Neural progenitor cell (in vitro differentiated cells): ENCODE measurements at regions not wholly inside any gene's neighbourhood (a gene's known extent, or its start where the extent isn't known, plus 50 kb on each side); places are given as distances from the start of the nearest gene placed in this dataset.

Experiments
- DNase-seq: peaks from one replicate; pipeline ENCODE4 v3.0.0-alpha.2; 2016; ENCODE audit warnings: low spot score
- H2AFZ ChIP-seq: fragments of 200-600 bp; sonication (generic); replicated peaks from 2 replicates; pipeline ENCODE4 v1.6.1; 2016; ENCODE audit warnings: antibody characterized with exemption
- H3F3A ChIP-seq: fragments of 200-600 bp; sonication (generic); 2 replicates; pipeline ENCODE4 v1.6.1; 2016; ENCODE audit warnings: antibody characterized with exemption, low read depth
- H3K27ac ChIP-seq: fragments of 200-600 bp; sonication (generic); 2 replicates; pipeline ENCODE4 v1.5.1; 2016; ENCODE audit warnings: mild to moderate bottlenecking
- H3K27me3 ChIP-seq: fragments of 200-600 bp; sonication (generic); 2 replicates; pipeline ENCODE4 v1.6.1; 2016; ENCODE audit warnings: mild to moderate bottlenecking, moderate library complexity
- H3K36me3 ChIP-seq: fragments of 200-600 bp; sonication (generic); 2 replicates; pipeline ENCODE4 v1.5.1; 2016
- H3K4me1 ChIP-seq: fragments of 200-600 bp; sonication (generic); 2 replicates; pipeline ENCODE4 v1.6.1; 2016; ENCODE audit warnings: mixed run types
- H3K4me2 ChIP-seq: fragments of 200-600 bp; sonication (generic); 2 replicates; pipeline ENCODE4 v1.6.1; 2016
- H3K4me3 ChIP-seq: fragments of 200-600 bp; sonication (generic); 2 replicates; pipeline ENCODE4 v1.5.1; 2016
- H3K79me2 ChIP-seq: fragments of 200-600 bp; sonication (generic); 2 replicates; pipeline ENCODE4 v1.6.1; 2016; ENCODE audit warnings: low read depth
- H3K9ac ChIP-seq: fragments of 200-600 bp; sonication (generic); 2 replicates; pipeline ENCODE4 v1.6.1; 2016
- H3K9me3 ChIP-seq: fragments of 200-600 bp; sonication (generic); 2 replicates; pipeline ENCODE4 v1.5.1; 2016; ENCODE audit warnings: low read depth
- H4K20me1 ChIP-seq: fragments of 200-600 bp; sonication (generic); 2 replicates; pipeline ENCODE4 v1.6.1; 2016; ENCODE audit warnings: low read depth
- H3K27ac Mint-ChIP-seq: 3 replicates; pipeline ENCODE4 v1.8.0; 2021; ENCODE audit warnings: mixed read lengths
- H3K27me3 Mint-ChIP-seq: 2 replicates; pipeline ENCODE4 v1.8.0; 2022; ENCODE audit warnings: low read depth, mild to moderate bottlenecking, inconsistent platforms, moderate library complexity, mixed read lengths; ENCODE audit not compliant: insufficient read depth
- H3K36me3 Mint-ChIP-seq: 3 replicates; pipeline ENCODE4 v1.8.0; 2021; ENCODE audit warnings: mixed read lengths
- H3K4me1 Mint-ChIP-seq: 3 replicates; pipeline ENCODE4 v1.8.0; 2021; ENCODE audit warnings: mixed read lengths
- H3K4me3 Mint-ChIP-seq: 3 replicates; pipeline ENCODE4 v1.8.0; 2021; ENCODE audit warnings: mild to moderate bottlenecking, moderate library complexity, mixed read lengths
- H3K9me3 Mint-ChIP-seq: 3 replicates; pipeline ENCODE4 v1.8.0; 2020; ENCODE audit warnings: mixed read lengths
- CTCF ChIP-seq: fragments of 200-600 bp; sonication (generic); IDR thresholded peaks from 2 replicates; pipeline ENCODE4 v1.5.1; 2017; ENCODE audit warnings: antibody characterized with exemption, mild to moderate bottlenecking
- EZH2 ChIP-seq: fragments of 200-600 bp; sonication (generic); IDR thresholded peaks from 2 replicates; pipeline ENCODE4 v1.6.1; 2017; ENCODE audit warnings: antibody characterized with exemption, mild to moderate bottlenecking, moderate library complexity
- EZH2phosphoT487 ChIP-seq: fragments of 200-600 bp; sonication (generic); IDR thresholded peaks from 2 replicates; pipeline ENCODE4 v1.6.1; 2017; ENCODE audit warnings: antibody characterized with exemption

GRCh38 chr14:45793081-45793480 is 540.1 kb upstream of the MIS18BP1 start:
- H3K27me3 Mint-ChIP-seq = peaks cover 2% of the 10 kb centered on the region
- peaks cover 7% of the 10 kb centered on the region for H3K4me1 Mint-ChIP-seq
- peaks cover 5% of the 10 kb centered on the region for H3K9me3 ChIP-seq
- H3K9me3 Mint-ChIP-seq = peaks cover 8% of the 10 kb centered on the region
- H3K4me3 Mint-ChIP-seq = no peak overlapping the region
- H3K27me3 ChIP-seq = no peaks in the 10 kb centered on the region
- DNase-seq = no peak
- no peak overlapping the region for H3K9ac ChIP-seq
- no peaks in the 10 kb centered on the region for H3F3A ChIP-seq
- no peaks in the 10 kb centered on the region for H4K20me1 ChIP-seq
- H3K79me2 ChIP-seq = no peaks in the 10 kb centered on the region
- no peaks in the 10 kb centered on the region for H3K36me3 Mint-ChIP-seq
- no peak overlapping the region for H3K27ac Mint-ChIP-seq
- peaks cover 8% of the 10 kb centered on the region for H3K4me1 ChIP-seq
- H3K4me3 ChIP-seq = no peak overlapping the region
- H2AFZ ChIP-seq = no peak overlapping the region
- TF ChIP-seq CTCF (no peak), EZH2 (no peak), EZH2phosphoT487 (no peak)
- H3K27ac ChIP-seq = no peak overlapping the region
- H3K36me3 ChIP-seq = peaks cover 7% of the 10 kb centered on the region
- H3K4me2 ChIP-seq = no peak overlapping the region

- peaks cover 20% of the 10 kb centered on the region for H3K9me3 Mint-ChIP-seq
- no peaks in the 10 kb centered on the region for H3K4me1 Mint-ChIP-seq
- no peak overlapping the region for H3K9ac ChIP-seq
- H3K36me3 Mint-ChIP-seq = no peaks in the 10 kb centered on the region
- peaks cover 11% of the 10 kb centered on the region for H3K9me3 ChIP-seq
- no peak overlapping the region for H3K4me2 ChIP-seq
- no peak overlapping the region for H3K27ac ChIP-seq
- H3K79me2 ChIP-seq = no peaks in the 10 kb centered on the region
- no peaks in the 10 kb centered on the region for H4K20me1 ChIP-seq
- no peaks in the 10 kb centered on the region for H3K27me3 ChIP-seq
- TF ChIP-seq EZH2phosphoT487 = no peak
- TF ChIP-seq CTCF = no peak
- TF ChIP-seq EZH2 = no peak
- H3K27me3 Mint-ChIP-seq = no peaks in the 10 kb centered on the region
- H3K4me1 ChIP-seq = no peaks in the 10 kb centered on the region
- no peak overlapping the region for H3K4me3 ChIP-seq
- H3K27ac Mint-ChIP-seq = no peak overlapping the region
- H2AFZ ChIP-seq = no peak overlapping the region
- no peaks in the 10 kb centered on the region for H3F3A ChIP-seq
- DNase-seq = no peak
- no peak overlapping the region for H3K4me3 Mint-ChIP-seq
- peaks cover 7% of the 10 kb centered on the region for H3K36me3 ChIP-seq
Observed at GRCh38 chr14:45790293-45790692, 537.3 kb upstream of the MIS18BP1 start.

GRCh38 chr14:45787167-45787566 is 534.2 kb upstream of the MIS18BP1 start:
- no peaks in the 10 kb centered on the region for H3K27me3 Mint-ChIP-seq

More at GRCh38 chr14:45787167-45787566, 534.2 kb upstream of the MIS18BP1 start:
- Mint-ChIP-seq H3K9me3 (peaks cover 20% of the 10 kb centered on the region), H3K27ac (no peak overlapping the region), H3K36me3 (no peaks in the 10 kb centered on the region), H3K4me1 (no peaks in the 10 kb centered on the region), H3K4me3 (no peak overlapping the region)
- Histone ChIP-seq H3K27me3 (no peaks in the 10 kb centered on the region), H3F3A (no peaks in the 10 kb centered on the region), H2AFZ (no peak overlapping the region), H3K36me3 (peaks cover 14% of the 10 kb centered on the region), H3K27ac (no peak overlapping the region), H3K79me2 (no peaks in the 10 kb centered on the region), H3K9me3 (peaks cover 19% of the 10 kb centered on the region), H3K9ac (no peak overlapping the region), H3K4me2 (no peak overlapping the region), H3K4me3 (no peak overlapping the region), H4K20me1 (no peaks in the 10 kb centered on the region), H3K4me1 (no peaks in the 10 kb centered on the region)
- no peak for DNase-seq
- TF ChIP-seq EZH2phosphoT487 (no peak), CTCF (no peak), EZH2 (no peak)
